BLaER1 treated with 17β-estradiol and CSF1 and Interleukin-3, amounts not matched to agents 10 nM and 100 nM (cell line): ENCODE measurements at regions not wholly inside any gene's neighbourhood (a gene's known extent, or its start where the extent isn't known, plus 50 kb on each side); places are given as distances from the start of the nearest gene placed in this dataset.

Source experiments
- H3K27ac ChIP-seq, 11 experiments: shearing (Covaris generic); formaldehyde crosslinking; 2 replicates each; pipeline ENCODE4 v1.8.1; 2022
- H3K27me3 ChIP-seq, 11 experiments: shearing (Covaris generic); formaldehyde crosslinking; 2 replicates each; pipeline ENCODE4 v1.8.1; 2022
- H3K36me3 ChIP-seq, 11 experiments: shearing (Covaris generic); formaldehyde crosslinking; 2 replicates each; pipeline ENCODE4 v1.8.1; 2022
- H3K4me1 ChIP-seq, 10 experiments: shearing (Covaris generic); formaldehyde crosslinking; 2 replicates each; pipeline ENCODE4 v1.8.1; 2022
- H3K4me2 ChIP-seq, 11 experiments: shearing (Covaris generic); formaldehyde crosslinking; 2 replicates each; pipeline ENCODE4 v1.8.1; 2022
- H3K4me3 ChIP-seq, 10 experiments: shearing (Covaris generic); formaldehyde crosslinking; 2 replicates each; pipeline ENCODE4 v1.8.1; 2022
- H3K9ac ChIP-seq, 11 experiments: shearing (Covaris generic); formaldehyde crosslinking; 2 replicates each; pipeline ENCODE4 v1.8.1; 2022
- H3K9me3 ChIP-seq, 11 experiments: shearing (Covaris generic); formaldehyde crosslinking; replicated peaks in 1 of 11; 2 replicates each; pipeline ENCODE4 v1.8.1; 2022
- H4K20me1 ChIP-seq, 11 experiments: shearing (Covaris generic); formaldehyde crosslinking; 2 replicates each; pipeline ENCODE4 v1.8.1; 2022
- Cebpa-rat ChIP-seq, 11 experiments: shearing (Covaris generic); IDR thresholded peaks; 2 replicates each; pipeline ENCODE4 v1.8.1; 2022

GRCh38 chr6:9520417-9521151 is 894.3 kb downstream of the TFAP2A start:
- Histone ChIP-seq H3K4me2 (peak overlapping the region in 3 of 11 experiments; percentile 39 to 48 (median 41); a peak in 6 of 22 replicates), H4K20me1 (no peaks in the 10 kb centered on the region), H3K27ac (peak overlapping the region in 1 of 11 experiments; percentile 27; a peak in 1 of 22 replicates), H3K9me3 (no peaks in the 10 kb centered on the region), H3K9ac (no peak overlapping the region), H3K36me3 (no peaks in the 10 kb centered on the region), H3K27me3 (no peaks in the 10 kb centered on the region), H3K4me1 (peaks cover 0 to 17% (median 0%) of the 10 kb centered on the region in 10 experiments; a peak in 6 of 20 replicates), H3K4me3 (no peak overlapping the region)
- no peak for TF ChIP-seq Cebpa-rat (IDR thresholded peaks at IDR 0.05)

GRCh38 chr6:9518431-9518830 is 896.4 kb downstream of the TFAP2A start:
- no peaks in the 10 kb centered on the region for H3K27me3 ChIP-seq
- H3K9ac ChIP-seq, result no peak overlapping the region
- no peaks in the 10 kb centered on the region for H3K9me3 ChIP-seq
- peaks cover 0 to 17% (median 0%) of the 10 kb centered on the region in 10 experiments; a peak in 6 of 20 replicates for H3K4me1 ChIP-seq
- no peaks in the 10 kb centered on the region for H4K20me1 ChIP-seq
- no peak overlapping the region for H3K4me3 ChIP-seq
- H3K27ac ChIP-seq, result no peak overlapping the region
- H3K4me2 ChIP-seq, result no peak overlapping the region
- no peaks in the 10 kb centered on the region for H3K36me3 ChIP-seq
- no peak for TF ChIP-seq Cebpa-rat (IDR thresholded peaks at IDR 0.05)

GRCh38 chr6:9517806-9518205 is 897.1 kb downstream of the TFAP2A start:
- H3K4me3 ChIP-seq, result no peak overlapping the region
- TF ChIP-seq Cebpa-rat (IDR thresholded peaks at IDR 0.05), result no peak

GRCh38 chr6:9515633-9516606 is 899.0 kb downstream of the TFAP2A start:
- no peaks in the 10 kb centered on the region for H4K20me1 ChIP-seq
- peaks cover 0 to 14% (median 0%) of the 10 kb centered on the region in 10 experiments; a peak in 6 of 20 replicates for H3K4me1 ChIP-seq
- no peaks in the 10 kb centered on the region for H3K36me3 ChIP-seq
- no peak overlapping the region for H3K9ac ChIP-seq
- H3K27me3 ChIP-seq, result no peaks in the 10 kb centered on the region
- no peak overlapping the region for H3K4me2 ChIP-seq
- TF ChIP-seq Cebpa-rat (IDR thresholded peaks at IDR 0.05), result no peak
- 0 out of 22 replicates have a peak, but pooled peaks cover 0 to 3% (median 0%) of the 10 kb centered on the region in 11 experiments for H3K9me3 ChIP-seq
- no peak overlapping the region for H3K27ac ChIP-seq
- H3K4me3 ChIP-seq, result no peak overlapping the region

More at GRCh38 chr6:9517806-9518205, 897.1 kb downstream of the TFAP2A start:
- no peak overlapping the region for H3K27ac ChIP-seq
- H4K20me1 ChIP-seq, result no peaks in the 10 kb centered on the region
- no peak overlapping the region for H3K9ac ChIP-seq
- no peaks in the 10 kb centered on the region for H3K9me3 ChIP-seq
- H3K27me3 ChIP-seq, result no peaks in the 10 kb centered on the region
- H3K4me1 ChIP-seq, result peaks cover 0 to 17% (median 0%) of the 10 kb centered on the region in 10 experiments; a peak in 6 of 20 replicates
- no peak overlapping the region for H3K4me2 ChIP-seq
- no peaks in the 10 kb centered on the region for H3K36me3 ChIP-seq

GRCh38 chr6:9514146-9514545 is 900.7 kb downstream of the TFAP2A start:
- Histone ChIP-seq H3K36me3 (no peaks in the 10 kb centered on the region), H3K27ac (no peak overlapping the region), H4K20me1 (no peaks in the 10 kb centered on the region), H3K9ac (no peak overlapping the region), H3K4me2 (no peak overlapping the region), H3K27me3 (no peaks in the 10 kb centered on the region), H3K4me3 (no peak overlapping the region), H3K9me3 (0 out of 22 replicates have a peak, but pooled peaks cover 0 to 3% (median 0%) of the 10 kb centered on the region in 11 experiments), H3K4me1 (peaks cover 0 to 9% (median 0%) of the 10 kb centered on the region in 10 experiments; a peak in 3 of 20 replicates)
- no peak for TF ChIP-seq Cebpa-rat (IDR thresholded peaks at IDR 0.05)

- H3K4me2 ChIP-seq, result no peak overlapping the region
- no peak overlapping the region for H3K27ac ChIP-seq
- no peaks in the 10 kb centered on the region for H3K36me3 ChIP-seq
- peaks cover 0 to 9% (median 0%) of the 10 kb centered on the region in 10 experiments; a peak in 3 of 20 replicates for H3K4me1 ChIP-seq
- H4K20me1 ChIP-seq, result no peaks in the 10 kb centered on the region
- TF ChIP-seq Cebpa-rat (IDR thresholded peaks at IDR 0.05), result no peak
- H3K27me3 ChIP-seq, result no peaks in the 10 kb centered on the region
- no peak overlapping the region for H3K4me3 ChIP-seq
- peaks cover 0 to 3% (median 0%) of the 10 kb centered on the region in 11 experiments; a peak in 1 of 22 replicates for H3K9me3 ChIP-seq
- no peak overlapping the region for H3K9ac ChIP-seq
Observed at GRCh38 chr6:9511157-9511556, 903.7 kb downstream of the TFAP2A start.

GRCh38 chr6:9507136-9507895 is 907.6 kb downstream of the TFAP2A start:
- Histone ChIP-seq H3K36me3 (no peaks in the 10 kb centered on the region), H3K9me3 (peaks cover 0 to 3% (median 0%) of the 10 kb centered on the region in 11 experiments; a peak in 1 of 22 replicates), H4K20me1 (no peaks in the 10 kb centered on the region), H3K27ac (no peak overlapping the region), H3K9ac (no peak overlapping the region), H3K27me3 (no peaks in the 10 kb centered on the region), H3K4me1 (peaks cover 0 to 9% (median 0%) of the 10 kb centered on the region in 10 experiments; a peak in 3 of 20 replicates), H3K4me3 (no peak overlapping the region), H3K4me2 (no peak overlapping the region)
- no peak for TF ChIP-seq Cebpa-rat (IDR thresholded peaks at IDR 0.05)

- Histone ChIP-seq H3K4me3 (no peak overlapping the region), H4K20me1 (no peaks in the 10 kb centered on the region), H3K4me2 (no peak overlapping the region), H3K9me3 (peaks cover 0 to 6% (median 0%) of the 10 kb centered on the region in 11 experiments; a peak in 3 of 22 replicates), H3K27ac (no peak overlapping the region), H3K4me1 (no peaks in the 10 kb centered on the region), H3K9ac (no peak overlapping the region), H3K27me3 (no peaks in the 10 kb centered on the region), H3K36me3 (no peaks in the 10 kb centered on the region)
- TF ChIP-seq Cebpa-rat (IDR thresholded peaks at IDR 0.05), result no peak
Observed at GRCh38 chr6:9504191-9504590, 910.7 kb downstream of the TFAP2A start.
